ENCODE measurements at regions not wholly inside any gene's neighbourhood (a gene's known extent, or its start where the extent isn't known, plus 50 kb on each side); places are given as distances from the start of the nearest gene placed in this dataset.

- no peak for FAIRE-seq
- POLR2A ChIA-PET, result no interaction called here
- H3K4me1 ChIP-seq (ENCODE audit: control insufficient read depth, extremely low read depth, insufficient read depth, low read length), result no peaks in the 10 kb centered on the region
These were observed 113.5 kb upstream of the EGLN3 start for GRCh38 chr14:34064349-34064748.

More at GRCh38 chr14:34064349-34064748, 113.5 kb upstream of the EGLN3 start:
- no peak for DNase-seq (ENCODE audit: low read depth, low spot score)
- H2AFZ ChIP-seq (ENCODE audit: low read depth, low read length), result no peak overlapping the region
- no peak overlapping the region for H3K4me3 ChIP-seq (replicated peaks in 1 of 3; ENCODE audit: insufficient read depth in 1 of 3, low read depth in 1 of 3, low read length in 3 of 3)
- intact Hi-C loops (cut with micrococcal nuclease), result loop anchor here (5.0 kb wide), 1 partner anchor 147 kb away; no protein-coding TSS in a partner anchor
- no peak overlapping the region for H3K27ac ChIP-seq (ENCODE audit: insufficient read depth, low read depth, low read length)
- no peaks in the 10 kb centered on the region for H3K79me2 ChIP-seq (ENCODE audit: control insufficient read depth, insufficient read depth, low read length)
- no peaks in the 10 kb centered on the region for H4K20me1 ChIP-seq (replicated peaks; ENCODE audit: control insufficient read depth, extremely low read depth, insufficient read depth, low read length)
- TF ChIP-seq EZH2 (IDR thresholded peaks at IDR 0.05; ENCODE audit: borderline replicate concordance, low read depth, low read length, severe bottlenecking) (no peak), MYC (IDR thresholded peaks at IDR 0.05; ENCODE audit: low read depth, low read length) (no peak), POLR2A (IDR thresholded peaks at IDR 0.05; ENCODE audit: low read depth, low read length) (no peak), POLR2AphosphoS5 (IDR thresholded peaks at IDR 0.05; ENCODE audit: insufficient read depth, low read depth, low read length) (no peak), CTCF (IDR thresholded peaks at IDR 0.05; ENCODE audit: extremely low read depth in 1 of 2, insufficient read depth in 1 of 2, low read depth in 1 of 2, low read length in 2 of 2) (no peak), JUN (IDR thresholded peaks at IDR 0.05; ENCODE audit: borderline replicate concordance, insufficient read depth, insufficient read length, low read depth) (no peak), FOS (IDR thresholded peaks at IDR 0.05; ENCODE audit: borderline replicate concordance, insufficient read depth, low read length) (no peak), MAX (IDR thresholded peaks at IDR 0.05; ENCODE audit: insufficient read depth, insufficient read length) (no peak)
- peaks cover 4 to 10% of the 10 kb centered on the region in 2 experiments for H3K27me3 ChIP-seq (ENCODE audit: control insufficient read depth in 2 of 2, insufficient read depth in 2 of 2, low read length in 2 of 2)
- H3K36me3 ChIP-seq (ENCODE audit: control insufficient read depth in 2 of 2, extremely low read depth in 1 of 2, insufficient read depth in 2 of 2, low read length in 2 of 2), result no peaks in the 10 kb centered on the region
- H3K9ac ChIP-seq (replicated peaks; ENCODE audit: extremely low read depth, insufficient read depth, low read length), result no peak overlapping the region
- BruUV-seq (replicated peaks), result no TSS peak
- dilution Hi-C loops (cut with MboI; ENCODE audit: extremely low pct_ligation_motif_present, low sequenced_read_pairs), result no loop called here
- H3K9me3 ChIP-seq (replicated peaks; ENCODE audit: control insufficient read depth, insufficient read depth, low read length), result no peaks in the 10 kb centered on the region
- CTCF ChIA-PET, result no interaction called here
- H3K4me2 ChIP-seq (ENCODE audit: insufficient read depth, low read length), result no peak overlapping the region
- H3K9me1 ChIP-seq (replicated peaks; ENCODE audit: control insufficient read depth, extremely low read depth, insufficient read depth, low read length), result no peaks in the 10 kb centered on the region

All from endothelial cell of umbilical vein (primary cell).